GM19023 (cell line): ENCODE measurements at regions not wholly inside any gene's neighbourhood (a gene's known extent, or its start where the extent isn't known, plus 50 kb on each side); places are given as distances from the start of the nearest gene placed in this dataset.

Experiments
- ATAC-seq: cut with Tn5 transposase; IDR thresholded peaks from one replicate; pipeline ENCODE4 v1.9.1; 2021; ENCODE audit warnings: mild to moderate bottlenecking, moderate library complexity; ENCODE audit not compliant: unreplicated experiment

DNA sequence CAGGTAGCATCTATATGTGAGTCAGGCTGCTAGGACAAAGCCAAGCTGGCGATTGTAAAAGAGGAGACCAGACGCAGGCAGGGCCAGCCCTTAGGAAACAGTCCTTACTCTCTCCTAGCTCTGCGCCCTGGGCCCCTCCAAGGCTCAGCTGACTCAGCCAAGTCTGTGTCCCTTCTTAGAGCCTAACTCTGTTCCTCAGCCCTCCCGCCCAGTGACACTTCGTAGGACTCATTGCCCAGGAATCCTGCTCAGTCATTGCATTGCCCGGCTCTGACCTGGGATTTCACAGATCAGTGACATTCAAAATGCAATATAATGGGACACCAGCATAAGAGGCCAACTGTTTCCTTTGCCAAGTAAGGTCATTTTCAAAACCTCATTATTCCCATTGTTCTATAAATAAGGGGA is 244.2 kb downstream of the TLE3 start:
- ATAC-seq, result no peak

DNA sequence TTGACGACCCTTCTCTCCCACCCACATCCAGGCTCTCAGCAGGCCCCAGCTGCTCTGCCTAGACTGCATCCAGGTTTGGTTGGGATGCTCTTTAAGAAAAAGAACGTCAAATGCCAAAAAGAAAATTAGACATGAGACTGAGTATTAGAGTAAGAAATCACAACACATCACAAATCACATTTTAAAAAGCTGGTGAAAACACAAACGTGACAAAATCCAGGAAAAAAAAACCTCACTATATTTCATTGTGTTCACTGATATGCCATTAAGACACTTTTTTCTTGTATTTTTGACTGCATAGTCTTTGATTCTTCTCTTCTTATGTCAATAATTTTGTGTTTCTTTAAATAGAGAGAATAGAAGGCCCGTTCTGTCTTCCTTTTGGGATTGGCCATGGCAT is 243.7 kb downstream of the TLE3 start:
- no peak for ATAC-seq

GRCh38 chr15:69854521-69855181 is 243.1 kb downstream of the TLE3 start:
- no peak for ATAC-seq

DNA sequence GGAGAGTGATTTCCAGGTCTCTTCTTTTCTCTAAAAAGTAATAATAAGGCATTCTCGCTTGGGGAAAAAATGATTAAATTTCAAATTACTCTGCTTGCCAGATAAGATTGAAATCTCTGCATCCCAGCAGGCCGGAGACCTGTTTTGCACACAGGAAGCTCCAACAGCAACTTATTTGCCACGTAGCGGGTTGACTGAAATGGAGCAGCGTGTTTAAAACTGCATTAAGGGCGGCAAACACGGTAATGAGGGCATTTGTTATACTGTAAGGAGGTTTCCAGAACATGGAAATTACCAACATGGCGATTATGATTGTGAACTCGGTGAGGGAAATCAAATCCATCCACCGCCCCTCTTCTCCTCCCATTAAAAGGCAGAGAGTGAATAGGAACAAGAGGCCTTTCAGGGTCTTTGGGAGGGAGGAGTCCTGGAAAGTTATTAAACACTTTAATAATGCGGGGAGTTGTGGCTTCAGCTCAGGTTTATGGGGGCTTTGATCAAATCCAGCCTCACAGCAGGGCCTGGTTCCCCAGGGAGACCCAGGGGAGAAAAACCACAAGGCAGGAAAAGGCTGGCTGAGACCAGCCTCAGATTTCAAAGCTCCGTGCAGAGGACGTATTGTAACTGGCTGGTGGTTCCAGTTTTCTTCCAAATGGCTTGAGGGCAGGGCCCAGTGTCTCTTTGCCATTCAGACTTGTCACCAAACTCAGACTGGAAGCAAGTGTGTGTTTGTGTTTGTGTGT is 242.3 kb downstream of the TLE3 start:
- no peak for ATAC-seq

GRCh38 chr15:69857250-69857649 is 240.5 kb downstream of the TLE3 start:
- ATAC-seq, result no peak

- ATAC-seq, result no peak
Observed at GRCh38 chr15:69857686-69858391, 239.9 kb downstream of the TLE3 start.

DNA sequence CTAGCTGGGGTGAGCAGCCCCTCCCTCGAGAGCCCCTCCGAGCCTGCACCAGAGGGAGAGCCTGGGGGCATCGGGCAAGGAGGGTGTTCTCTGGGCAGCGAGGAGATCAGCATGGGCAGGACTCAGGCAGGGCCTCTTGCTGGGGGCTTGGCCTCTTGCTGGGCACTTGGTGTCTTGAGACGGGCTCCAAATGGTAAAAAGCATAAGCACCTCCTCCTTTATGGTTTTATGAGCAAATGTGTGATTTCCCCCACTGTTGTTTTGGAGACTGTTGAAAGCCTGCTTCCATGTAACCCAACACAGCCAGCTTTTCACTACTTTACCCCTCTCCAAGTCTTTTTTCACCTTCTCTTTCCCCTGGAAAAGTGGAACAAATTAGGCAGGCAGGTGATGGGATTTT is 239.3 kb downstream of the TLE3 start:
- ATAC-seq, result no peak

DNA sequence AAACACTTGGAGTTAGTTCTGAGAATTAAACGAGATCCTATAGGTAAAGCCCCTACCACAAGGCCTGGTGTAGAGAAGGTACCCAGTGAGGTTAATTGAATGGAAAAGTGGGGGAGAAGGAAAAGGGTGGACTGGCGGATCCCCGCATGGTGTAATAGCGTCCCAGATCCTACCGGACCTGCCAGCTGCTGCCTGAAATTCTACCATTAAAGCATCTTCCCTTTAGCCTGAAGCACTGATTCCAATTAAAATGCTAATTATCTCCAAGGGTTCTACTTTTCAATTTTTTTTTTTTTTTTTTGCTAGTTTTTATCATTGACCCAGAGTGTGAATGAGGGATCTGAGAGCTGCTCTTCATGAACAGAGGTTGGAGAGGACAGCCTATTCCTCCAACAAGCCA is 237.9 kb downstream of the TLE3 start:
- no peak for ATAC-seq

DNA sequence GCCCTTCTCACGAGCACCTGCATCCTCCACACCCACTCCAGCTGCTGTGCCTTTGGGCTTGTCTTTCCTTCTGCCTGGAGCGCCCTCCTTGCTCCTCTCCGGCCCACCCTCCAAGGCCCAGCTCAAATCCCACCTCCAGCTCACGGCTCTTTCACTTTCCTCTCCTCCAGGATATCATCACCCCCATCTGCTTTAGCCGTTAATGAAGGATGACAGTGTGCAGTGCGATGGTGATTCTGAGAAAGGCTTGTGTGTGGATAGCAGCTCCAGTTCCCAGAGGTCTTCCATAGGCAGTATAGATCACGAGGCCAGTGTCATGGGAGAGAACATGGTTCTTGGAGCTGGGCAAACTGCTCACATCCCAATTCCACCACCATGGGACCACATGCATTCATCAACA is 237.4 kb downstream of the TLE3 start:
- no peak for ATAC-seq

- ATAC-seq, result no peak
Observed at GRCh38 chr15:69860921-69861320, 236.8 kb downstream of the TLE3 start.

GRCh38 chr15:69861331-69862171 is 236.2 kb downstream of the TLE3 start:
- no peak for ATAC-seq

DNA sequence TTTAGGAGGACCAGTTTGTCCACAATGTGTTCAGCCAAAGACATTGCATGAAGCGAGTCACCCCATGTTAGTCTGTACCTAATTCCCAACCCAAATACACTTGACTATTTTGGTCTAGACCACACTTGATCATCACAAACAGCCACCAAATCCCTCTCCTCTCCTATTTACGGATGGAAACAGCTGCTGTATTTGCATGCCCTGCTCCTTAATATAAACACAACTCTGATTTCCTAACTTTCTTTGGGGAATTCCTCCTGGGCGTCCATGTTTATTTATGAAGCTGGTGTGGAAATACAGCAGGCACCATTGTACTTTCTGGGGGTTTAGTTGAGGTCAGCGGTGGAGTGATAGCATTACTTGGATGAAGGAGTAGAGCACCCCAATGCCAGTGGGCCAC is 235.2 kb downstream of the TLE3 start:
- no peak for ATAC-seq

GRCh38 chr15:69863446-69863845 is 234.3 kb downstream of the TLE3 start:
- ATAC-seq, result no peak

GRCh38 chr15:69865369-69865768 is 232.3 kb downstream of the TLE3 start:
- ATAC-seq, result no peak

DNA sequence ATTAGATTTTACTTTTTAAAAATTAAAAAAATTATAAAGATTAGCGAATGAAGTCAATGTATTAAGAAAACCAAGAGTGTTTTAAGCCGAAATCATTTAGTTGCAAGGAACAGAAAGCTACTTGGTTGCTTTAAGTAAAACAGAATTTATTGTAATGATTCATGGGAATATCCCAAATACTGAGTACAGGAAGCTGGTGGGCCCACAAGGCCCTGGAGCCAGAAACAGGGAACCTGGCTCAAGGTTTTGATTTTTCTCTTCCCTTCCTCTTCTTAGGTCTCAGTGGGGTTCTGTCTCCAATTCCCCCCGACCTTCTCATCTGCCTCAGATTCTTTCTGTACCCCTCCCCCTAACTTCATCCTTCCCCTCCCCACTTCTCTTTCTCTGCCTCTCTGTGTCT is 229.0 kb downstream of the TLE3 start:
- ATAC-seq, result no peak

DNA sequence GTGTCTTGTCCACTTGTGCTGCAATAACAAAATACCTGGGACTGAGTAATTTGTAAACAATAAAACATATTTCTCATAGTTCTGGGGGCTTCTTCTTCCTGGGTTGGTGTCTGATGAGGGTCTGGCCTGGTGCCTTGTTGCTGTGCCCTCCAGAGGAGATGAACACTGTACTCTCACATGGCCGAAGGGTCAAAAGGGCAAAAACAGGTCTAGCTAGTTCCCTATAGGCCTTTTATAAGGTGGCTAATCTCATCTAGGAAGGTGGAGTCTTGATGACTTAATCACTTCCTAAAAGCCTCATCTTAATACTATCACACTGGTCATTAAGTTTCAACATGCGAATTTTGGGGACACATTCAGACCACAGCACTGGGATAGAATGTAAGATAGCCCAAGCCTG is 228.4 kb downstream of the TLE3 start:
- no peak for ATAC-seq

GRCh38 chr15:69869881-69870505 is 227.7 kb downstream of the TLE3 start:
- ATAC-seq, result no peak

- ATAC-seq, result no peak
Observed at GRCh38 chr15:69871511-69872134, 226.1 kb downstream of the TLE3 start.

DNA sequence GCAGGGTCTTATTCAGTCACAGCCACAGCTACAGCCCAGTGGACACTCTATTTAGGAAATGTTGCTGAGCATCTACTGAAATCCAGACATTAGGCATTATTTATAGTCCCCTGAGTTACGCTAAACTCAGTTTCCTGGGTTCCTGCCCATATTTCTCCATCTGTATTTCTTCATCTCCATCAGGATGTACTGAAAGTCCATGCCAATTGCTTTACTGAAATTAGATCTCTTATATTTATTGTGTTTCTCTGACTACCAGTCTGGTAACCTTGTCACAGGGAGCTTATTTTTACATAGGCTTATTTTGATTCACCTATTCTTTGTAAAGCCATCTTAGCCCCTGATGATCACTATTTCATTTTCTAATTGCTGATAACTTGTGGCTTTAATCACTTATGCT is 223.9 kb downstream of the TLE3 start:
- ATAC-seq, result no peak

DNA sequence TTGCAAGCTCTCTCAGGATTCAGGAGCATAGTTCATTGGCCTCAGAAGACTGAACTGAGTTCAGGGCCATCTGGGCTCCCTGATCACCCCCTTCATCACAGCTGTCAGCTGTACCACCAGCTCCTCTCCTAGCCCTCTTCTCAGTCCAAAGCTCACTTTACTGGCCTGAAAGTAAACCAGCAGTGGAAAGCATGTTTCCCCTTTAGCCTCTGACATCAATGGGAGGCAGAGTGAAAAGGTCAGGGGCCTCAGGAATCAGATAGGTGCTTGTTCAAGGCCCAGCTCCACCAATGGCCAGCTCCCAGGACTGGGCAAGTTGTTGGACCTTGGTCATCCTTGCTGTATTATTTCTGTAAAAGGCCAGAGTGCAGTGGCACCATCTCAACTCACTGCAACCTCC is 223.4 kb downstream of the TLE3 start:
- ATAC-seq, result no peak
